HEK293 (cell line): ENCODE measurements at regions not wholly inside any gene's neighbourhood (a gene's known extent, or its start where the extent isn't known, plus 50 kb on each side); places are given as distances from the start of the nearest gene placed in this dataset.

Experiments used
- CTCF ChIA-PET: fragments of 350-600 bp; formaldehyde crosslinking; extraction: SDS; loops from one replicate; lab custom pipeline; 2021; ENCODE audit warnings: antibody characterized with exemption; lab: Yijun Ruan, JAX
- POLR2A ChIA-PET: fragments of 300-600 bp; formaldehyde crosslinking; extraction: SDS; loops from one replicate; lab custom pipeline; 2020; ENCODE audit warnings: antibody characterized with exemption, inconsistent platforms; lab: Yijun Ruan, JAX
- H3K27ac ChIP-seq: fragments of 200-500 bp; sonication (Bioruptor generic); 2 replicates; pipeline ENCODE4 v1.5.1; 2014; ENCODE audit warnings: low read depth, low read length, control low read depth, inconsistent platforms; ENCODE audit errors: extremely low read depth
- H3K36me3 ChIP-seq, 2 experiments: fragments of 200-500 bp in 1 of 2; sonication (Bioruptor generic) in 1 of 2; 1 replicate in 1 of 2; 2 replicates in 1 of 2; pipeline ENCODE4 v1.5.1; 2014 to 2017; ENCODE audit warnings: inconsistent platforms in 2 of 2, low read length in 2 of 2; ENCODE audit not compliant: control insufficient read depth in 2 of 2, insufficient read depth in 1 of 2
- H3K4me1 ChIP-seq: fragments of 200-500 bp; sonication (Bioruptor generic); 2 replicates; pipeline ENCODE4 v1.5.1; 2014; ENCODE audit warnings: mild to moderate bottlenecking, low read length, inconsistent platforms; ENCODE audit not compliant: control insufficient read depth, insufficient read depth
- H3K4me3 ChIP-seq: 2 replicates; pipeline ENCODE4 v1.5.1; 2011; ENCODE audit warnings: low read depth, mild to moderate bottlenecking, control low read depth, low read length, moderate library complexity
- H3K9me3 ChIP-seq: fragments of 200-500 bp; sonication (Bioruptor generic); 2 replicates; pipeline ENCODE4 v1.5.1; 2014; ENCODE audit warnings: low read depth, low read length, inconsistent platforms; ENCODE audit not compliant: control insufficient read depth, insufficient read depth
- REST ChIP-seq: fragments of 450-650 bp; formaldehyde crosslinking; IDR thresholded peaks from 2 replicates; pipeline ENCODE4 v1.5.1; 2016; ENCODE audit warnings: missing biosample characterization, missing genetic modification characterization
- SCRT1 ChIP-seq: fragments of 450-650 bp; formaldehyde crosslinking; IDR thresholded peaks from 2 replicates; pipeline ENCODE4 v1.5.1; 2016; ENCODE audit warnings: missing biosample characterization, missing genetic modification characterization, borderline replicate concordance
- SP7 ChIP-seq: fragments of 450-650 bp; formaldehyde crosslinking; IDR thresholded peaks from 2 replicates; pipeline ENCODE4 v1.5.1; 2016; ENCODE audit warnings: missing biosample characterization, missing genetic modification characterization
- ZFP41 ChIP-seq: fragments of 450-650 bp; formaldehyde crosslinking; IDR thresholded peaks from 2 replicates; pipeline ENCODE4 v1.5.1; 2016; ENCODE audit warnings: missing biosample characterization, missing genetic modification characterization, borderline replicate concordance
- ZNF266 ChIP-seq: fragments of 450-650 bp; formaldehyde crosslinking; IDR thresholded peaks from 2 replicates; pipeline ENCODE4 v1.5.1; 2016; ENCODE audit warnings: missing biosample characterization, missing genetic modification characterization, low read depth
- ZNF302 ChIP-seq: fragments of 450-650 bp; formaldehyde crosslinking; IDR thresholded peaks from 2 replicates; pipeline ENCODE4 v1.5.1; 2016; ENCODE audit warnings: missing biosample characterization, missing genetic modification characterization, low read depth
- ZNF324 ChIP-seq: fragments of 450-650 bp; formaldehyde crosslinking; IDR thresholded peaks from 2 replicates; pipeline ENCODE4 v1.5.1; 2016; ENCODE audit warnings: missing biosample characterization, missing genetic modification characterization
- ZNF350 ChIP-seq: fragments of 450-650 bp; formaldehyde crosslinking; IDR thresholded peaks from 2 replicates; pipeline ENCODE4 v1.5.0; 2017; ENCODE audit warnings: missing biosample characterization, mild to moderate bottlenecking, missing genetic modification characterization
- ZNF398 ChIP-seq: fragments of 450-650 bp; formaldehyde crosslinking; IDR thresholded peaks from 2 replicates; pipeline ENCODE4 v1.5.1; 2017; ENCODE audit warnings: missing biosample characterization, missing genetic modification characterization
- ZNF544 ChIP-seq: fragments of 450-650 bp; formaldehyde crosslinking; IDR thresholded peaks from 2 replicates; pipeline ENCODE4 v1.5.0; 2017; ENCODE audit warnings: missing biosample characterization, missing genetic modification characterization
- ZNF555 ChIP-seq: fragments of 450-650 bp; formaldehyde crosslinking; conservative IDR thresholded peaks from 2 replicates; pipeline ENCODE4 v1.5.1; 2017; ENCODE audit warnings: missing biosample characterization, mild to moderate bottlenecking, missing genetic modification characterization, inconsistent platforms
- ZNF596 ChIP-seq: fragments of 450-650 bp; IDR thresholded peaks from 2 replicates; pipeline ENCODE4 v1.5.0; 2018; ENCODE audit warnings: missing biosample characterization, mild to moderate bottlenecking, missing genetic modification characterization, moderate library complexity
- ZNF701 ChIP-seq: fragments of 450-650 bp; formaldehyde crosslinking; IDR thresholded peaks from 2 replicates; pipeline ENCODE4 v1.5.1; 2016; ENCODE audit warnings: missing biosample characterization, missing genetic modification characterization
- ZNF76 ChIP-seq: fragments of 450-650 bp; formaldehyde crosslinking; IDR thresholded peaks from 2 replicates; pipeline ENCODE4; 2016; ENCODE audit warnings: low read depth, missing biosample characterization, missing genetic modification characterization, borderline replicate concordance
- ZNF768 ChIP-seq: fragments of 450-650 bp; formaldehyde crosslinking; IDR thresholded peaks from 2 replicates; pipeline ENCODE4 v1.5.1; 2018; ENCODE audit warnings: missing biosample characterization, mild to moderate bottlenecking, missing genetic modification characterization
- ZNF785 ChIP-seq: fragments of 450-650 bp; formaldehyde crosslinking; IDR thresholded peaks from 2 replicates; pipeline ENCODE4 v1.5.1; 2016; ENCODE audit warnings: missing biosample characterization, missing genetic modification characterization
- TF ChIP-seq, protein P1 (sequence below): fragments of 450-650 bp; formaldehyde crosslinking; IDR thresholded peaks from 2 replicates; pipeline ENCODE4 v1.5.0; 2017; ENCODE audit warnings: missing biosample characterization, missing genetic modification characterization, borderline replicate concordance
- TF ChIP-seq, protein P2 (sequence below): fragments of 450-650 bp; formaldehyde crosslinking; IDR thresholded peaks from 2 replicates; pipeline ENCODE4 v1.5.1; 2016; ENCODE audit warnings: missing biosample characterization, missing genetic modification characterization
- TF ChIP-seq, protein P3 (sequence below): fragments of 450-650 bp; formaldehyde crosslinking; IDR thresholded peaks from 2 replicates; pipeline ENCODE4 v1.5.1; 2016; ENCODE audit warnings: missing biosample characterization, missing genetic modification characterization

DNA sequence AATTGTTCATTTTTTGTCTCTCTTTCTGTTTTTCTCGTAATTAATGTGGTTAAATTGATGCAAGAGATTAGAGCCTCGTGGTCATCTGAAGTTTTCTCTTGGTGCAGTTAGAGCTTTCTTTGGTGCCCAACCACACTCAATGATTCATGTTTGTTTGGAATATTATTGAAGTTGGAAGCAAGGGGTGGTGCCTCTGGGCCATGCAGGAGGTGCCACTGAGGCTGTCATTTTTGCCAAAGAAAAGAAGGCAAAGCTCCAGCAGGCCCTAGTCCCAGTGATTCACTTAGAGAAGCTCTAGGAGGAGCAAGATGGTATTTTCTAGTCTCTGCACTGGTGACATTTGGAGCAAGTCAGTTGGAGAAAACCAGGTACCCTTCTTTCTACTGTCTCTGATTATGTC, 144.5 kb upstream of the RALGAPA2 start (continued):
- TF ChIP-seq ZNF398: no peak

DNA sequence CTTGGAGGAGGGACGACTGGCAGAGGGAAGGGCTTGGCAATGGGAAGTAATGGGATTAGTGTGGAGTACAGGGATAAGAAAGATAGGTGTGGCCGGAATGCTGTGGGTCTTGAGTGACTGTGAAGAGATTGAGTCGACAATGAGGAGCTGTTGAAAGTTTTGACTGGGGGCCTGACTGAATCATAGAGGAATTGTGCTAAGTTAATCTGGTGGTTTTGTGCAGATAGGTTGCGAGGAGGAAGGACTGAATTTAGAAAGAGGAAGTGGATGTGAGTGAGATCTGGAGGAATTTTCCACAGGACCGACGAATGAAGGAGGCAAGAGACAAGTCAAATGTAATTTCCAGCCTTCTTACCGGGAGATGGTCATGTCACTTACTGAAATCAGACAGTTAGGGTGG, 143.9 kb upstream of the RALGAPA2 start:
- no peaks in the 10 kb centered on the region for H3K4me1 ChIP-seq
- no peak for TF ChIP-seq ZNF596 (tag by site-specific recombination)
- no peak for TF ChIP-seq ZNF266 (tag by site-specific recombination)
- no peak for TF ChIP-seq ZNF768 (tag by site-specific recombination)
- TF ChIP-seq ZFP41 (tag by site-specific recombination): no peak
- TF ChIP-seq ZNF785 (tag by site-specific recombination): no peak
- TF ChIP-seq ZNF555 (tag by site-specific recombination): no peak
- TF ChIP-seq, protein P1, sequence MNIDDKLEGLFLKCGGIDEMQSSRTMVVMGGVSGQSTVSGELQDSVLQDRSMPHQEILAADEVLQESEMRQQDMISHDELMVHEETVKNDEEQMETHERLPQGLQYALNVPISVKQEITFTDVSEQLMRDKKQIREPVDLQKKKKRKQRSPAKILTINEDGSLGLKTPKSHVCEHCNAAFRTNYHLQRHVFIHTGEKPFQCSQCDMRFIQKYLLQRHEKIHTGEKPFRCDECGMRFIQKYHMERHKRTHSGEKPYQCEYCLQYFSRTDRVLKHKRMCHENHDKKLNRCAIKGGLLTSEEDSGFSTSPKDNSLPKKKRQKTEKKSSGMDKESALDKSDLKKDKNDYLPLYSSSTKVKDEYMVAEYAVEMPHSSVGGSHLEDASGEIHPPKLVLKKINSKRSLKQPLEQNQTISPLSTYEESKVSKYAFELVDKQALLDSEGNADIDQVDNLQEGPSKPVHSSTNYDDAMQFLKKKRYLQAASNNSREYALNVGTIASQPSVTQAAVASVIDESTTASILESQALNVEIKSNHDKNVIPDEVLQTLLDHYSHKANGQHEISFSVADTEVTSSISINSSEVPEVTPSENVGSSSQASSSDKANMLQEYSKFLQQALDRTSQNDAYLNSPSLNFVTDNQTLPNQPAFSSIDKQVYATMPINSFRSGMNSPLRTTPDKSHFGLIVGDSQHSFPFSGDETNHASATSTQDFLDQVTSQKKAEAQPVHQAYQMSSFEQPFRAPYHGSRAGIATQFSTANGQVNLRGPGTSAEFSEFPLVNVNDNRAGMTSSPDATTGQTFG: no peak
- no peak for TF ChIP-seq SCRT1 (tag by site-specific recombination)
- TF ChIP-seq ZNF544 (tag by site-specific recombination): no peak
- ChIA-PET POLR2A (no interaction called here), CTCF (interaction anchor here (1.2 kb wide), 1 partner anchor 19 kb away, joined by 3 read pairs; no protein-coding TSS in a partner anchor)
- no peak overlapping the region for H3K27ac ChIP-seq
- H3K4me3 ChIP-seq: no peak overlapping the region
- no peaks in the 10 kb centered on the region for H3K9me3 ChIP-seq
- no peaks in the 10 kb centered on the region for H3K36me3 ChIP-seq

GRCh38 chr20:20851385-20851784, 138.9 kb upstream of the RALGAPA2 start:
- no peak overlapping the region for H3K4me3 ChIP-seq
- no peaks in the 10 kb centered on the region for H3K4me1 ChIP-seq
- no peaks in the 10 kb centered on the region for H3K9me3 ChIP-seq
- H3K27ac ChIP-seq: no peak overlapping the region
- no peaks in the 10 kb centered on the region for H3K36me3 ChIP-seq
- CTCF ChIA-PET: interaction anchor here (0.7 to 3.9 kb wide), 5 partner anchors 9 to 654 kb away, joined by 3 to 25 read pairs (median 5); no protein-coding TSS in a partner anchor
- POLR2A ChIA-PET: no interaction called here
- TF ChIP-seq, protein P2, sequence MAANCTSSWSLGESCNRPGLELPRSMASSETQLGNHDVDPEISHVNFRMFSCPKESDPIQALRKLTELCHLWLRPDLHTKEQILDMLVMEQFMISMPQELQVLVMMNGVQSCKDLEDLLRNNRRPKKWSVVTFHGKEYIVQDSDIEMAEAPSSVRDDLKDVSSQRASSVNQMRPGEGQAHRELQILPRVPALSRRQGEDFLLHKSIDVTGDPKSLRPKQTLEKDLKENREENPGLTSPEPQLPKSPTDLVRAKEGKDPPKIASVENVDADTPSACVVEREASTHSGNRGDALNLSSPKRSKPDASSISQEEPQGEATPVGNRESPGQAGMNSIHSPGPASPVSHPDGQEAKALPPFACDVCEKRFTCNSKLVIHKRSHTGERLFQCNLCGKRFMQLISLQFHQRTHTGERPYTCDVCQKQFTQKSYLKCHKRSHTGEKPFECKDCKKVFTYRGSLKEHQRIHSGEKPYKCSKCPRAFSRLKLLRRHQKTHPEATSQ (tag by site-specific recombination): no peak
- TF ChIP-seq ZNF302 (tag by site-specific recombination) (no peak), ZNF76 (no peak), ZNF324 (tag by site-specific recombination) (no peak), ZNF701 (tag by site-specific recombination) (no peak), REST (tag by site-specific recombination) (no peak), ZNF350 (tag by site-specific recombination) (no peak), SP7 (tag by site-specific recombination) (no peak), ZNF398 (no peak)
- TF ChIP-seq, protein P3, sequence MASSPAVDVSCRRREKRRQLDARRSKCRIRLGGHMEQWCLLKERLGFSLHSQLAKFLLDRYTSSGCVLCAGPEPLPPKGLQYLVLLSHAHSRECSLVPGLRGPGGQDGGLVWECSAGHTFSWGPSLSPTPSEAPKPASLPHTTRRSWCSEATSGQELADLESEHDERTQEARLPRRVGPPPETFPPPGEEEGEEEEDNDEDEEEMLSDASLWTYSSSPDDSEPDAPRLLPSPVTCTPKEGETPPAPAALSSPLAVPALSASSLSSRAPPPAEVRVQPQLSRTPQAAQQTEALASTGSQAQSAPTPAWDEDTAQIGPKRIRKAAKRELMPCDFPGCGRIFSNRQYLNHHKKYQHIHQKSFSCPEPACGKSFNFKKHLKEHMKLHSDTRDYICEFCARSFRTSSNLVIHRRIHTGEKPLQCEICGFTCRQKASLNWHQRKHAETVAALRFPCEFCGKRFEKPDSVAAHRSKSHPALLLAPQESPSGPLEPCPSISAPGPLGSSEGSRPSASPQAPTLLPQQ (tag by site-specific recombination): no peak
